GM23248 (cell line): ENCODE measurements at regions not wholly inside any gene's neighbourhood (a gene's known extent, or its start where the extent isn't known, plus 50 kb on each side); places are given as distances from the start of the nearest gene placed in this dataset. TPM values are rescaled to one million over a fixed set of nuclear protein-coding genes. Genes with fewer than 3 reads are reported as not detected.

Experiments used
- DNase-seq: peaks from one replicate; pipeline ENCODE4 v3.0.0-alpha.2; 2015
- H2AFZ ChIP-seq: fragments of 200-600 bp; sonication (generic); 2 replicates; pipeline ENCODE4 v1.6.1; 2016; ENCODE audit warnings: antibody characterized with exemption
- H3F3A ChIP-seq: fragments of 200-600 bp; sonication (generic); 2 replicates; pipeline ENCODE4 v1.6.1; 2016; ENCODE audit warnings: mild to moderate bottlenecking, antibody characterized with exemption, mixed run types; ENCODE audit not compliant: insufficient read depth
- H3K27ac ChIP-seq: fragments of 200-600 bp; sonication (generic); 2 replicates; pipeline ENCODE4 v1.5.1; 2016; ENCODE audit warnings: mild to moderate bottlenecking
- H3K27me3 ChIP-seq: fragments of 200-600 bp; sonication (generic); replicated peaks from 2 replicates; pipeline ENCODE4 v1.6.1; 2016; ENCODE audit warnings: mild to moderate bottlenecking; ENCODE audit not compliant: insufficient read depth
- H3K36me3 ChIP-seq: fragments of 200-600 bp; sonication (generic); 2 replicates; pipeline ENCODE4 v1.6.1; 2016; ENCODE audit warnings: low read depth, mild to moderate bottlenecking
- H3K4me1 ChIP-seq: fragments of 200-600 bp; sonication (generic); 2 replicates; pipeline ENCODE4 v1.6.1; 2016; ENCODE audit warnings: mild to moderate bottlenecking; ENCODE audit not compliant: insufficient read depth
- H3K4me2 ChIP-seq: fragments of 200-600 bp; sonication (generic); one replicate; pipeline ENCODE4 v1.6.1; 2016; ENCODE audit warnings: mild to moderate bottlenecking; ENCODE audit not compliant: unreplicated experiment
- H3K4me3 ChIP-seq: fragments of 200-600 bp; sonication (generic); 2 replicates; pipeline ENCODE4 v1.5.1; 2016; ENCODE audit warnings: mild to moderate bottlenecking
- H3K79me2 ChIP-seq: fragments of 200-600 bp; sonication (generic); 2 replicates; pipeline ENCODE4 v1.6.1; 2016; ENCODE audit warnings: mild to moderate bottlenecking; ENCODE audit not compliant: insufficient read depth
- H3K9ac ChIP-seq: fragments of 200-600 bp; sonication (generic); 2 replicates; pipeline ENCODE4 v1.6.1; 2016; ENCODE audit warnings: mild to moderate bottlenecking
- H3K9me2 ChIP-seq: fragments of 200-600 bp; sonication (generic); 2 replicates; pipeline ENCODE4 v1.6.1; 2016; ENCODE audit warnings: mixed run types, mild to moderate bottlenecking, moderate library complexity; ENCODE audit not compliant: insufficient read depth
- H3K9me3 ChIP-seq: fragments of 200-600 bp; sonication (generic); one replicate; pipeline ENCODE4 v1.6.1; 2017; ENCODE audit warnings: low read depth
- H4K20me1 ChIP-seq: fragments of 200-600 bp; sonication (generic); 2 replicates; pipeline ENCODE4 v1.6.0; 2016; ENCODE audit not compliant: insufficient read depth
- EZH2 ChIP-seq: fragments of 200-600 bp; sonication (generic); IDR thresholded peaks from 2 replicates; pipeline ENCODE4 v1.6.1; 2018; ENCODE audit warnings: antibody characterized with exemption, mild to moderate bottlenecking; ENCODE audit not compliant: insufficient read depth, poor library complexity, severe bottlenecking
- EZH2phosphoT487 ChIP-seq: fragments of 200-600 bp; sonication (generic); IDR thresholded peaks from 2 replicates; pipeline ENCODE4 v1.6.1; 2018; ENCODE audit warnings: antibody characterized with exemption, moderate library complexity, mild to moderate bottlenecking, low read depth; ENCODE audit not compliant: insufficient read depth
- WGBS, 2 experiments: methylation state at CpG; one replicate each; pipeline ENCODE4 v1.1.6; 2015 to 2017; ENCODE audit warnings: low lambda C conversion rate in 2 of 2, low coverage in 1 of 2; ENCODE audit errors: missing lambda C conversion rate in 2 of 2; 5-methylcytosine and 5-hydroxymethylcytosine counted together
- in situ Hi-C: fragments of 300-500 bp; cut with MboI; formaldehyde crosslinking; loops from 2 replicates; pipeline ENCODE4 v1.15.0; 2020
- small RNA-seq: library from RNA; depleted of rRNA; stranded (forward); fragments of <200 nt; gene quantifications from one replicate; pipeline ENCODE3, GENCODE V24; 2014; ENCODE audit warnings: low read depth, low replicate concordance

GRCh38 chr1:228683428-228683827 lies 51.9 kb upstream of the RHOU start:
- no peaks in the 10 kb centered on the region for H3K79me2 ChIP-seq
- H3F3A ChIP-seq = no peaks in the 10 kb centered on the region
- H3K9ac ChIP-seq = no peak overlapping the region
- in situ Hi-C loops = no loop called here
- no peak overlapping the region for H3K27ac ChIP-seq
- DNase-seq = no peak
- no peak overlapping the region for H2AFZ ChIP-seq
- H3K4me2 ChIP-seq = no peak overlapping the region
- no peaks in the 10 kb centered on the region for H4K20me1 ChIP-seq
- H3K4me1 ChIP-seq = no peaks in the 10 kb centered on the region
- no peaks in the 10 kb centered on the region for H3K9me2 ChIP-seq
- TF ChIP-seq EZH2phosphoT487 = no peak
- H3K36me3 ChIP-seq = no peaks in the 10 kb centered on the region
- no peaks in the 10 kb centered on the region for H3K9me3 ChIP-seq
- H3K27me3 ChIP-seq = no peaks in the 10 kb centered on the region
- WGBS, 2 experiments = 75 to 80% methylated on average over 3 of the region's 3 CpGs
- H3K4me3 ChIP-seq = no peak overlapping the region

- Histone ChIP-seq H3K4me2 (no peak overlapping the region), H3K9ac (no peak overlapping the region), H3K4me1 (no peaks in the 10 kb centered on the region), H3K36me3 (no peaks in the 10 kb centered on the region), H3K27ac (no peak overlapping the region), H3F3A (no peaks in the 10 kb centered on the region), H3K79me2 (no peaks in the 10 kb centered on the region), H3K4me3 (no peak overlapping the region), H2AFZ (no peak overlapping the region), H4K20me1 (no peaks in the 10 kb centered on the region), H3K27me3 (no peaks in the 10 kb centered on the region), H3K9me3 (no peaks in the 10 kb centered on the region), H3K9me2 (no peaks in the 10 kb centered on the region)
- in situ Hi-C loops = no loop called here
- no peak for DNase-seq
- TF ChIP-seq EZH2phosphoT487 = no peak
- TF ChIP-seq EZH2 = no peak
- 81 to 86% methylated on average over 7 of the region's 7 CpGs for WGBS, 2 experiments
These were observed 50.7 kb upstream of the RHOU start for GRCh38 chr1:228684607-228685006.

- Histone ChIP-seq H3K9me3 (no peaks in the 10 kb centered on the region), H3K4me1 (no peaks in the 10 kb centered on the region), H3K79me2 (no peaks in the 10 kb centered on the region), H3K27me3 (no peaks in the 10 kb centered on the region), H4K20me1 (no peaks in the 10 kb centered on the region), H2AFZ (no peak overlapping the region), H3K4me2 (no peak overlapping the region), H3F3A (no peaks in the 10 kb centered on the region), H3K4me3 (no peak overlapping the region), H3K9ac (no peak overlapping the region), H3K27ac (no peak overlapping the region), H3K36me3 (no peaks in the 10 kb centered on the region), H3K9me2 (no peaks in the 10 kb centered on the region)
- DNase-seq = no peak
- WGBS, 2 experiments = 75 to 92% methylated on average over 1 of the region's 1 CpG
- in situ Hi-C loops = no loop called here
- TF ChIP-seq EZH2phosphoT487 (no peak), EZH2 (no peak)
These were observed 50.1 kb upstream of the RHOU start for GRCh38 chr1:228685081-228685660.

Small RNA genes in the stretch of these regions (small RNA-seq; reads per million reads assigned to genes)
- gene RF00432 (not detected), gene RNA5S10 (not detected), gene RNA5S11 (not detected), gene RNA5S12 (not detected), gene RNA5S13 (not detected), gene RNA5S14 (not detected), gene RNA5S15 (not detected), gene RNA5S16 (not detected), gene RNA5S17 (not detected), gene RNA5S2 (not detected), gene RNA5S3 (not detected), gene RNA5S4 (not detected), gene RNA5S5 (not detected), gene RNA5S6 (not detected), gene RNA5S7 (not detected), gene RNA5S8 (not detected), gene RNA5S9 (not detected), gene RNA5SP18 (not detected)
